Sigmoid colon (tissue), 4 donors: ENCODE measurements at regions not wholly inside any gene's neighbourhood (a gene's known extent, or its start where the extent isn't known, plus 50 kb on each side); places are given as distances from the start of the nearest gene placed in this dataset.
"Not testable (repeated sequence)": the region's sequence is repeated elsewhere in the genome, so short reads cannot be mapped to it uniquely, and the experiment has no call there.

Experiments
- POLR2A ChIP-seq, 2 donors: fragments of 450-650 bp; IDR thresholded peaks; one replicate each; pipeline ENCODE4 v1.6.1; 2016; ENCODE audit warnings: antibody characterized with exemption in 2 of 2, mild to moderate bottlenecking in 2 of 2, moderate library complexity in 2 of 2
- POLR2AphosphoS5 ChIP-seq, 4 donors: sonication (generic); formaldehyde crosslinking; IDR thresholded peaks; one replicate each; pipeline ENCODE4 v1.6.1; 2017; ENCODE audit warnings: antibody characterized with exemption in 4 of 4
- TF ChIP-seq, protein P1 (sequence below), 4 experiments: fragments of 450-650 bp in 3 of 4; fragments of 200-600 bp in 1 of 4; IDR thresholded peaks; one replicate each; pipeline ENCODE4 v1.5.1; 2016 to 2019; ENCODE audit warnings: antibody characterized with exemption in 4 of 4, mild to moderate bottlenecking in 3 of 4, moderate library complexity in 2 of 4

DNA sequence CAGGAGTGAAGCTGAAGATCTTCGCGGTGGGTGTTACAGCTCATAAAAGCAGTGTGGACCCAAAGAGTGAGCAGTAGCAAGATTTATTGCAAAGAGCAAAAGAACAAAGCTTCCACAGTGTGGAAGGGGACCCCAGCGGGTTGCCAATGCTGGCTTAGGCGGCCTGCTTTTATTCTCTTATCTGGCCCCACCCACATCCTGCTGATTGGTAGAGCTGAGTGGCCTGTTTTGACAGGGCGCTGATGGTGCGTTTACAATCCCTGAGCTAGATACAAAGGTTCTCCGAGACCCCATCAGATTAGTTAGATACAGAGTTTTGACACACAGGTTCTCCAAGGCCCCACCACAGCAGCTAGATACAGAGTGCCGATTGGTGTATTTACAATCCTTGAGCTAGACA lies 875.0 kb downstream of the LRFN5 start:
- TF ChIP-seq, protein P1, sequence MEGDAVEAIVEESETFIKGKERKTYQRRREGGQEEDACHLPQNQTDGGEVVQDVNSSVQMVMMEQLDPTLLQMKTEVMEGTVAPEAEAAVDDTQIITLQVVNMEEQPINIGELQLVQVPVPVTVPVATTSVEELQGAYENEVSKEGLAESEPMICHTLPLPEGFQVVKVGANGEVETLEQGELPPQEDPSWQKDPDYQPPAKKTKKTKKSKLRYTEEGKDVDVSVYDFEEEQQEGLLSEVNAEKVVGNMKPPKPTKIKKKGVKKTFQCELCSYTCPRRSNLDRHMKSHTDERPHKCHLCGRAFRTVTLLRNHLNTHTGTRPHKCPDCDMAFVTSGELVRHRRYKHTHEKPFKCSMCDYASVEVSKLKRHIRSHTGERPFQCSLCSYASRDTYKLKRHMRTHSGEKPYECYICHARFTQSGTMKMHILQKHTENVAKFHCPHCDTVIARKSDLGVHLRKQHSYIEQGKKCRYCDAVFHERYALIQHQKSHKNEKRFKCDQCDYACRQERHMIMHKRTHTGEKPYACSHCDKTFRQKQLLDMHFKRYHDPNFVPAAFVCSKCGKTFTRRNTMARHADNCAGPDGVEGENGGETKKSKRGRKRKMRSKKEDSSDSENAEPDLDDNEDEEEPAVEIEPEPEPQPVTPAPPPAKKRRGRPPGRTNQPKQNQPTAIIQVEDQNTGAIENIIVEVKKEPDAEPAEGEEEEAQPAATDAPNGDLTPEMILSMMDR (IDR thresholded peaks at IDR 0.05): not testable (repeated sequence)
- TF ChIP-seq POLR2A, POLR2AphosphoS5 (IDR thresholded peaks at IDR 0.05): not testable (repeated sequence)
